Fibroblast of peridontal ligament (primary cell): ENCODE measurements at regions not wholly inside any gene's neighbourhood (a gene's known extent, or its start where the extent isn't known, plus 50 kb on each side); places are given as distances from the start of the nearest gene placed in this dataset.

Experiments
- DNase-seq: peaks from one replicate; pipeline ENCODE4 v3.0.0-alpha.2; 2010; ENCODE audit errors: extremely low read depth

GRCh38 chr1:30379684-30380624, 343.4 kb downstream of the MATN1 start:
- peak; percentile 82 for DNase-seq

- peak; percentile 84 for DNase-seq
Measured at GRCh38 chr1:30378991-30379581, 344.3 kb downstream of the MATN1 start.

- no peak for DNase-seq
Measured at GRCh38 chr1:30378003-30378596, 345.3 kb downstream of the MATN1 start.

- no peak for DNase-seq
Measured at GRCh38 chr1:30377230-30378002, 346.0 kb downstream of the MATN1 start.

- no peak for DNase-seq
Measured at GRCh38 chr1:30376054-30376697, 347.2 kb downstream of the MATN1 start.

GRCh38 chr1:30375156-30375555, 348.2 kb downstream of the MATN1 start:
- no peak for DNase-seq

GRCh38 chr1:30374400-30375070, 348.9 kb downstream of the MATN1 start:
- DNase-seq, result no peak

- no peak for DNase-seq
Measured at GRCh38 chr1:30373471-30374399, 349.6 kb downstream of the MATN1 start.

GRCh38 chr1:30372792-30373433, 350.5 kb downstream of the MATN1 start:
- DNase-seq, result no peak

GRCh38 chr1:30371888-30372791, 351.2 kb downstream of the MATN1 start:
- DNase-seq, result no peak

- DNase-seq, result no peak
Measured at GRCh38 chr1:30371179-30371788, 352.1 kb downstream of the MATN1 start.

GRCh38 chr1:30368651-30369240, 354.6 kb downstream of the MATN1 start:
- no peak for DNase-seq

GRCh38 chr1:30366911-30367310, 356.5 kb downstream of the MATN1 start:
- DNase-seq, result no peak

- DNase-seq, result no peak
Measured at GRCh38 chr1:30366199-30366598, 357.2 kb downstream of the MATN1 start.

- no peak for DNase-seq
Measured at GRCh38 chr1:30365596-30365995, 357.8 kb downstream of the MATN1 start.

- no peak for DNase-seq
Measured at GRCh38 chr1:30363031-30363430, 360.4 kb downstream of the MATN1 start.

GRCh38 chr1:30362603-30362990, 360.8 kb downstream of the MATN1 start:
- no peak for DNase-seq
